GM18505 (cell line): ENCODE measurements at regions not wholly inside any gene's neighbourhood (a gene's known extent, or its start where the extent isn't known, plus 50 kb on each side); places are given as distances from the start of the nearest gene placed in this dataset.

Experiments used
- ATAC-seq: cut with Tn5 transposase; IDR thresholded peaks from one replicate; pipeline ENCODE4 v1.9.1; 2021; ENCODE audit not compliant: unreplicated experiment
- POLR2A ChIP-seq: IDR thresholded peaks from 4 replicates; pipeline ENCODE4 v1.6.1; 2011; ENCODE audit warnings: borderline replicate concordance; ENCODE audit not compliant: insufficient read depth, insufficient read length; ENCODE audit errors: extremely low read depth

- no peak for TF ChIP-seq POLR2A
- ATAC-seq, result no peak
These were observed 544.9 kb upstream of the MGMT start for GRCh38 chr10:128922172-128922571.

GRCh38 chr10:128922619-128923196, 544.3 kb upstream of the MGMT start:
- TF ChIP-seq POLR2A, result no peak
- no peak for ATAC-seq

- no peak for TF ChIP-seq POLR2A
- no peak for ATAC-seq
These were observed 542.1 kb upstream of the MGMT start for GRCh38 chr10:128924918-128925317.

- ATAC-seq, result no peak
- no peak for TF ChIP-seq POLR2A
These were observed 540.3 kb upstream of the MGMT start for GRCh38 chr10:128926711-128927110.

GRCh38 chr10:128927497-128928161, 539.4 kb upstream of the MGMT start:
- TF ChIP-seq POLR2A, result no peak
- no peak for ATAC-seq

- no peak for TF ChIP-seq POLR2A
- ATAC-seq, result no peak
These were observed 538.7 kb upstream of the MGMT start for GRCh38 chr10:128928231-128928836.

- TF ChIP-seq POLR2A, result no peak
- no peak for ATAC-seq
These were observed 537.9 kb upstream of the MGMT start for GRCh38 chr10:128929131-128929530.

- TF ChIP-seq POLR2A, result no peak
- no peak for ATAC-seq
These were observed 537.3 kb upstream of the MGMT start for GRCh38 chr10:128929767-128930166.

GRCh38 chr10:128930515-128930914, 536.5 kb upstream of the MGMT start:
- no peak for TF ChIP-seq POLR2A
- no peak for ATAC-seq

- no peak for ATAC-seq
These were observed 534.8 kb upstream of the MGMT start for GRCh38 chr10:128932071-128932820.

GRCh38 chr10:128934492-128934891, 532.5 kb upstream of the MGMT start:
- no peak for ATAC-seq
- no peak for TF ChIP-seq POLR2A

More at GRCh38 chr10:128932071-128932820, 534.8 kb upstream of the MGMT start:
- TF ChIP-seq POLR2A, result no peak

- ATAC-seq, result no peak
- TF ChIP-seq POLR2A, result no peak
These were observed 530.6 kb upstream of the MGMT start for GRCh38 chr10:128936392-128936791.

GRCh38 chr10:128938558-128938957, 528.5 kb upstream of the MGMT start:
- ATAC-seq, result no peak
- no peak for TF ChIP-seq POLR2A
